ENCODE measurements at regions not wholly inside any gene's neighbourhood (a gene's known extent, or its start where the extent isn't known, plus 50 kb on each side); places are given as distances from the start of the nearest gene placed in this dataset.

DNA sequence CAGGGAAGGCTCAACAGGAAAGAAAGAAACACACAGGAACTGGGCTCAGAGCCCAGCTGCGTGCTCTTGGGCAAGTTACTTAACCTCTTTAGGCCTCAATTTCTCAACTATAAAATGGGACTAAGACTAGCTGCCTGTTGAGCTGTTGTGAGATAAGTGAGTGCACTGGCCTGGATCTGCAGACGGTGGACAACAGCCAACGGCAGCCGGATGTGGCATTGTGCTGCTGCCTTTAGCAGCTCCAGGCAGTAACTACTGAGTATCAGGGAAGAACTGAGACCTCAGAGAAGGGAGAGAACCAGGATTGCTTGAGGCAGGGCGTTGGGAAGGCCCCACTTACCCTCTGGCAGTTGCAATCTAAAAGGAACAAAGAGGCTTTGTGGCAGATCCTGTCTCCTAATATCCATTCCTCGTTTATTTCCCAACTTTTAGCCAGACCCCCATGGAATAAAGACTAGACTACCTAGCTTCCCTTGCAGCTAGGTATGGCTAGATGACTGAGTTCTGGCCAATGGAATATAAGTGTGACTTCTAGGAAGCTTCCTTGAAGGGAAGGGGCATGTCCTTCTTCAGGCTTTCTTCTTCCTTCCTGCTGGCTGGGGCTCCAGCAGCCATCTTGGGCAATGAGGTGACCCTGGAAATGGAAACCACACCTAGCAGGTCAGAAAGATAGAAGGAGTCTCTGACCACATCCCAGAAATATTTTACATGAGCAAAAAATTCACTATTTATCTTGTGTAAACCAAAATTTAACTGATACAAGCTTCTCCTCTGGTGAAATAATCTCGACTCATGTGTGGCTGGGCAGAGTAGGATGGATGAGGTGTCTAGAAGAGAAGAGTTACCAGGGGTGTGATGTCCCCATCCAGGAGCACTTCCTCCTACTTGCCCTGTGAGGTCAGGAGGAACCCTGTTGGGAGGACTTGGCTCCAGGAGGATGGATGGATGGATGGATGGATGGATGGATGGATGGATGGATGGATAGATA is 67.6 kb downstream of the MRPL14 start (continued):
- TF ChIP-seq ZNF101 (CRISPR knock-in tag; IDR thresholded peaks at IDR 0.05; ENCODE audit: borderline replicate concordance, low read depth) (no peak), AKAP8 (CRISPR knock-in tag; IDR thresholded peaks at IDR 0.05) (0 out of 2 replicates have a peak, but pooled peaks have one; percentile 29), KMT2A (CRISPR knock-in tag; IDR thresholded peaks at IDR 0.05) (no peak)

DNA sequence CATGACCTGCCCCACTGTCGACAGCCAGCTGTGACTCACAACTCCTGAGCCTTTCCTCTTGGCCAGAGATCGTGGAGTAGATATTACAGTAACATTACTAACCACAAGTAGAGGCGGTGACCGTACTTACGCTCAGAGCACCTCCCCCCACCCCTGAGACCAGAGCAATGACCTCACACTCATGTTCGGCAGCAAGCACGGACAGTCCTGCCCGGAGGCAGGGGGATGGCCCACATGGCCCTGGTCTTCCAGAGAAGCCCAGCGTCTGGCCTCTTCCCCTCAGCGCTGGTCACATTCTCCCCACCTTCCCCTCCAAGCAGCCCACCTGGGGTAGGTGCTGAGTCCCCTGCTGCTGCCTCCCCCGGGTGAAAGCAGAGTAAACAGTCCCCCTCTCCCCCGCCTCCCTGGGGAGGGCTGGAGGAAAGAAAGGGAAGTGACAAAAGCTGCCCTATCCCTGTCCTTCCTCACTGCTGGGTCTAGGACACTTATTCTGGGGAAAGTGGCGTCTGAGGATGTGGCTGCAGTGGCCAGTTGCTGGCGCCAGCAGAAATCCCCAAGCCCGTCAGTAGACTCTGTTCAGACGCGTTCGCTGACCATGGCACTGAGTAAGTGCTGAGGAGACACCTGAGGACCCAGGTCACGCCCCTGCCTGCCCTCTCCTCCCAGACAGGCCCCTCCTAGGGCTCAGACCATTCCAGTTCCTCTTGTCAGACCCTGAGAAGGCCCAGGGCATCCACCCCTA is 68.5 kb downstream of the MRPL14 start:
- FAIRE-seq (peak; percentile 88), DNase-seq (ENCODE audit: low spot score) (peak; percentile 88), ATAC-seq (peak; percentile 75)
- in situ Hi-C loops (cut with HindIII; ENCODE audit: extremely low pct_ligation_motif_present, low pct_unique_long_range_greater_than_20kb) = no loop called here
- CTCF ChIA-PET (ENCODE audit: low intra/inter-chr PET ratio, low total read pairs) = no interaction called here
- Histone ChIP-seq H3K79me2 (ENCODE audit: insufficient read depth, low read length) (no peaks in the 10 kb centered on the region), H3K27me3 (ENCODE audit: control insufficient read depth in 1 of 2, insufficient read depth in 2 of 2, low read length in 2 of 2) (peaks cover 0 to 12% of the 10 kb centered on the region in 2 experiments; a peak in 3 of 5 replicates), H3K36me3 (replicated peaks in 1 of 2; ENCODE audit: control insufficient read depth in 1 of 2, insufficient read depth in 2 of 2, low read length in 2 of 2) (no peaks in the 10 kb centered on the region), H3K9me3 (ENCODE audit: low read length) (no peaks in the 10 kb centered on the region), H2AFZ (ENCODE audit: low read length) (no peak overlapping the region), H3K4me2 (ENCODE audit: low read depth, low read length) (peak overlapping the region; percentile 76), H4K20me1 (ENCODE audit: insufficient read depth, low read length) (no peaks in the 10 kb centered on the region), H3K4me3 (replicated peaks in 1 of 3; ENCODE audit: insufficient read depth in 1 of 3, low read depth in 2 of 3, low read length in 3 of 3) (peak overlapping the region; percentile 13 to 60 (median 44); a peak in 5 of 6 replicates), H3K4me1 (ENCODE audit: insufficient read depth, low read length) (peaks cover 82% of the 10 kb centered on the region), H3K27ac (ENCODE audit: extremely low read length, insufficient read depth, low read length) (no peak overlapping the region), H3K9ac (ENCODE audit: insufficient read depth, low read depth, low read length) (peak overlapping the region; percentile 52)
- intact Hi-C loops (cut with micrococcal nuclease; ENCODE audit: unreplicated experiment) = no loop called here
- POLR2A ChIA-PET = interaction anchor here (0.7 to 1.6 kb wide), 2 partner anchors 15 to 132 kb away, joined by 3 to 7 read pairs; no protein-coding TSS in a partner anchor
- 7% methylated on average over 14 of the region's 19 CpGs for WGBS (ENCODE audit: low lambda C conversion rate)
- BruUV-seq (replicated peaks) = no TSS peak
- TF ChIP-seq ZNF260 (CRISPR knock-in tag; IDR thresholded peaks at IDR 0.05; ENCODE audit: borderline replicate concordance, low read depth) = no peak
- TF ChIP-seq TBP (CRISPR knock-in tag; IDR thresholded peaks at IDR 0.05) = no peak
- TF ChIP-seq ZMAT3 (CRISPR knock-in tag; conservative IDR thresholded peaks at IDR 0.05) = 0 out of 2 replicates have a peak, but pooled peaks have one; percentile 65
- TF ChIP-seq ZNF703 (CRISPR knock-in tag; IDR thresholded peaks at IDR 0.05; ENCODE audit: borderline replicate concordance) = no peak
- TF ChIP-seq ZNF12 (CRISPR knock-in tag; IDR thresholded peaks at IDR 0.05) = peak; percentile 57; the same call in 1 of the 2 replicates
- no peak for TF ChIP-seq SMAD1 (CRISPR knock-in tag; IDR thresholded peaks at IDR 0.05; ENCODE audit: borderline replicate concordance, low read depth)
- TF ChIP-seq, protein P1, sequence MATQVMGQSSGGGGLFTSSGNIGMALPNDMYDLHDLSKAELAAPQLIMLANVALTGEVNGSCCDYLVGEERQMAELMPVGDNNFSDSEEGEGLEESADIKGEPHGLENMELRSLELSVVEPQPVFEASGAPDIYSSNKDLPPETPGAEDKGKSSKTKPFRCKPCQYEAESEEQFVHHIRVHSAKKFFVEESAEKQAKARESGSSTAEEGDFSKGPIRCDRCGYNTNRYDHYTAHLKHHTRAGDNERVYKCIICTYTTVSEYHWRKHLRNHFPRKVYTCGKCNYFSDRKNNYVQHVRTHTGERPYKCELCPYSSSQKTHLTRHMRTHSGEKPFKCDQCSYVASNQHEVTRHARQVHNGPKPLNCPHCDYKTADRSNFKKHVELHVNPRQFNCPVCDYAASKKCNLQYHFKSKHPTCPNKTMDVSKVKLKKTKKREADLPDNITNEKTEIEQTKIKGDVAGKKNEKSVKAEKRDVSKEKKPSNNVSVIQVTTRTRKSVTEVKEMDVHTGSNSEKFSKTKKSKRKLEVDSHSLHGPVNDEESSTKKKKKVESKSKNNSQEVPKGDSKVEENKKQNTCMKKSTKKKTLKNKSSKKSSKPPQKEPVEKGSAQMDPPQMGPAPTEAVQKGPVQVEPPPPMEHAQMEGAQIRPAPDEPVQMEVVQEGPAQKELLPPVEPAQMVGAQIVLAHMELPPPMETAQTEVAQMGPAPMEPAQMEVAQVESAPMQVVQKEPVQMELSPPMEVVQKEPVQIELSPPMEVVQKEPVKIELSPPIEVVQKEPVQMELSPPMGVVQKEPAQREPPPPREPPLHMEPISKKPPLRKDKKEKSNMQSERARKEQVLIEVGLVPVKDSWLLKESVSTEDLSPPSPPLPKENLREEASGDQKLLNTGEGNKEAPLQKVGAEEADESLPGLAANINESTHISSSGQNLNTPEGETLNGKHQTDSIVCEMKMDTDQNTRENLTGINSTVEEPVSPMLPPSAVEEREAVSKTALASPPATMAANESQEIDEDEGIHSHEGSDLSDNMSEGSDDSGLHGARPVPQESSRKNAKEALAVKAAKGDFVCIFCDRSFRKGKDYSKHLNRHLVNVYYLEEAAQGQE (IDR thresholded peaks at IDR 0.05; ENCODE audit: borderline replicate concordance in 1 of 2, low read depth in 1 of 2, low read length in 2 of 2) = no peak
- no peak for TF ChIP-seq SIN3B (IDR thresholded peaks at IDR 0.05; ENCODE audit: low read length)
- no peak for TF ChIP-seq YEATS4 (CRISPR knock-in tag; IDR thresholded peaks at IDR 0.05; ENCODE audit: borderline replicate concordance)
- no peak for TF ChIP-seq FOXJ3 (CRISPR knock-in tag; IDR thresholded peaks at IDR 0.05; ENCODE audit: borderline replicate concordance)
- no peak for TF ChIP-seq AGO1 (IDR thresholded peaks at IDR 0.05; ENCODE audit: low read depth, low read length, poor library complexity, severe bottlenecking)
- TF ChIP-seq GZF1 (CRISPR knock-in tag; IDR thresholded peaks at IDR 0.05) = no peak
- no peak for TF ChIP-seq NFE2L1 (CRISPR knock-in tag; IDR thresholded peaks at IDR 0.05; ENCODE audit: borderline replicate concordance)
